Tibial nerve (tissue), 4 donors: ENCODE measurements at regions not wholly inside any gene's neighbourhood (a gene's known extent, or its start where the extent isn't known, plus 50 kb on each side); places are given as distances from the start of the nearest gene placed in this dataset.
"Not testable (repeated sequence)": the region's sequence is repeated elsewhere in the genome, so short reads cannot be mapped to it uniquely, and the experiment has no call there.

Source experiments
- DNase-seq, 2 donors: peaks; one replicate each; pipeline ENCODE4 v3.0.0-alpha.2; 2019; ENCODE audit warnings: low spot score in 2 of 2
- H3K27ac ChIP-seq, 4 donors: fragments of 200-600 bp; sonication (generic) in 3 of 4; one replicate each; pipeline ENCODE4 v1.5.1; 2017 to 2019; ENCODE audit warnings: mild to moderate bottlenecking in 1 of 4
- H3K27me3 ChIP-seq, 2 donors: fragments of 200-600 bp; sonication (generic) in 1 of 2; one replicate each; pipeline versions ENCODE4 v1.5.1 to v1.6.0; 2017 to 2019
- H3K36me3 ChIP-seq, 3 donors: fragments of 200-600 bp; sonication (generic); one replicate each; pipeline ENCODE4 v1.5.1; 2018 to 2019
- H3K4me1 ChIP-seq, 4 donors: fragments of 200-600 bp; sonication (generic) in 3 of 4; one replicate each; pipeline ENCODE4 v1.5.1; 2017 to 2019
- H3K4me3 ChIP-seq, 4 donors: fragments of 200-600 bp; sonication (generic) in 3 of 4; one replicate each; pipeline ENCODE4 v1.5.1; 2017 to 2019; ENCODE audit warnings: mild to moderate bottlenecking in 1 of 4, moderate library complexity in 1 of 4
- H3K9me3 ChIP-seq, 4 donors: fragments of 200-600 bp; sonication (generic) in 3 of 4; one replicate each; pipeline ENCODE4 v1.5.1; 2017 to 2019
- CTCF ChIP-seq, 5 experiments: fragments of 200-600 bp in 3 of 5; fragments of 450-650 bp in 2 of 5; sonication (generic) in 3 of 5; IDR thresholded peaks; one replicate each; pipeline ENCODE4 v1.5.1; 2016 to 2019; ENCODE audit warnings: antibody characterized with exemption in 5 of 5, mild to moderate bottlenecking in 3 of 5, moderate library complexity in 2 of 5
- EP300 ChIP-seq, 2 donors: sonication (generic); formaldehyde crosslinking; IDR thresholded peaks; one replicate each; pipeline ENCODE4 v1.6.1; 2017; ENCODE audit warnings: antibody characterized with exemption in 2 of 2, mild to moderate bottlenecking in 1 of 2
- POLR2A ChIP-seq, 2 donors: fragments of 450-650 bp; IDR thresholded peaks; one replicate each; pipeline ENCODE4 v1.6.1; 2017; ENCODE audit warnings: antibody characterized with exemption in 2 of 2, mild to moderate bottlenecking in 2 of 2, moderate library complexity in 2 of 2
- WGBS, 2 donors: methylation state at CpG; one replicate each; pipeline ENCODE4 v1.1.5; 2018; 5-methylcytosine and 5-hydroxymethylcytosine counted together

GRCh38 chr12:92385296-92385695, 239.7 kb upstream of the BTG1 start:
- Histone ChIP-seq H3K4me1 (peaks cover 0 to 5% (median 0%) of the 10 kb centered on the region in 4 donors), H3K4me3 (no peak overlapping the region), H3K27ac (no peak overlapping the region), H3K9me3 (no peaks in the 10 kb centered on the region), H3K36me3 (no peaks in the 10 kb centered on the region), H3K27me3 (no peaks in the 10 kb centered on the region)
- no peak for DNase-seq
- WGBS, 2 donors, result 90 to 92% methylated on average over 2 of the region's 2 CpGs
- TF ChIP-seq POLR2A (IDR thresholded peaks at IDR 0.05), result no peak
- TF ChIP-seq CTCF (IDR thresholded peaks at IDR 0.05), result no peak
- no peak for TF ChIP-seq EP300 (IDR thresholded peaks at IDR 0.05)

GRCh38 chr12:92384571-92384970, 238.9 kb upstream of the BTG1 start:
- TF ChIP-seq POLR2A (IDR thresholded peaks at IDR 0.05), result no peak
- TF ChIP-seq EP300 (IDR thresholded peaks at IDR 0.05), result no peak
- no peak for TF ChIP-seq CTCF (IDR thresholded peaks at IDR 0.05)
- no peak for DNase-seq
- WGBS, 2 donors, result 45 to 56% methylated on average over 3 of the region's 3 CpGs
- no peaks in the 10 kb centered on the region for H3K27me3 ChIP-seq
- H3K4me1 ChIP-seq, result peaks cover 0 to 5% (median 0%) of the 10 kb centered on the region in 4 donors
- no peak overlapping the region for H3K27ac ChIP-seq
- no peaks in the 10 kb centered on the region for H3K36me3 ChIP-seq
- no peak overlapping the region for H3K4me3 ChIP-seq
- H3K9me3 ChIP-seq, result no peaks in the 10 kb centered on the region

- TF ChIP-seq POLR2A (IDR thresholded peaks at IDR 0.05) (no peak), EP300 (IDR thresholded peaks at IDR 0.05) (no peak), CTCF (IDR thresholded peaks at IDR 0.05) (no peak)
- H3K4me3 ChIP-seq, result no peak overlapping the region
- 92 to 96% methylated on average over 3 of the region's 3 CpGs for WGBS, 2 donors
Observed at GRCh38 chr12:92382383-92382878, 236.8 kb upstream of the BTG1 start.

GRCh38 chr12:92381856-92382255, 236.2 kb upstream of the BTG1 start:
- Histone ChIP-seq H3K27me3 (no peaks in the 10 kb centered on the region), H3K36me3 (no peaks in the 10 kb centered on the region), H3K4me3 (no peak overlapping the region), H3K4me1 (peaks cover 0 to 5% (median 0%) of the 10 kb centered on the region in 4 donors), H3K27ac (no peak overlapping the region), H3K9me3 (no peaks in the 10 kb centered on the region)
- TF ChIP-seq POLR2A (IDR thresholded peaks at IDR 0.05) (no peak), EP300 (IDR thresholded peaks at IDR 0.05) (no peak), CTCF (IDR thresholded peaks at IDR 0.05) (no peak)
- no peak for DNase-seq

More at GRCh38 chr12:92382383-92382878, 236.8 kb upstream of the BTG1 start:
- H3K27ac ChIP-seq, result no peak overlapping the region
- no peaks in the 10 kb centered on the region for H3K9me3 ChIP-seq
- no peak for DNase-seq
- peaks cover 0 to 5% (median 0%) of the 10 kb centered on the region in 4 donors for H3K4me1 ChIP-seq
- no peaks in the 10 kb centered on the region for H3K36me3 ChIP-seq
- no peaks in the 10 kb centered on the region for H3K27me3 ChIP-seq

- TF ChIP-seq POLR2A (IDR thresholded peaks at IDR 0.05) (no peak), EP300 (IDR thresholded peaks at IDR 0.05) (no peak), CTCF (IDR thresholded peaks at IDR 0.05) (no peak)
- H3K4me3 ChIP-seq, result no peak overlapping the region
- WGBS, 2 donors, result 76 to 81% methylated on average over 4 of the region's 4 CpGs
- no peaks in the 10 kb centered on the region for H3K36me3 ChIP-seq
- H3K4me1 ChIP-seq, result no peaks in the 10 kb centered on the region
- no peaks in the 10 kb centered on the region for H3K9me3 ChIP-seq
- no peak for DNase-seq
- H3K27me3 ChIP-seq, result no peaks in the 10 kb centered on the region
- no peak overlapping the region for H3K27ac ChIP-seq
Observed at GRCh38 chr12:92378682-92379479, 233.2 kb upstream of the BTG1 start.

- H3K27me3 ChIP-seq, H3K9me3 ChIP-seq, DNase-seq, H3K36me3 ChIP-seq, H3K4me1 ChIP-seq, H3K27ac ChIP-seq, H3K4me3 ChIP-seq: not testable (repeated sequence)
- WGBS, 2 donors, result 97% methylated on average over 3 of the region's 3 CpGs
Observed at GRCh38 chr12:92375504-92375903, 229.9 kb upstream of the BTG1 start.
